Right atrium auricular region (tissue), 2 donors: ENCODE measurements at regions not wholly inside any gene's neighbourhood (a gene's known extent, or its start where the extent isn't known, plus 50 kb on each side); places are given as distances from the start of the nearest gene placed in this dataset.

Source experiments
- DNase-seq: peaks from one replicate; pipeline ENCODE4 v3.0.0-alpha.2; 2019; ENCODE audit warnings: low spot score
- H3K27ac ChIP-seq, 2 donors: fragments of 200-600 bp; sonication (generic); 1 replicate in 1 of 2; 2 replicates in 1 of 2; pipeline ENCODE4 v1.5.1; 2016 to 2019
- H3K27me3 ChIP-seq, 2 donors: fragments of 200-600 bp; sonication (generic); one replicate each; pipeline versions ENCODE4 v1.5.1 to v1.6.0; 2017 to 2019
- H3K36me3 ChIP-seq: fragments of 200-600 bp; sonication (generic); one replicate; pipeline ENCODE4 v1.5.1; 2016
- H3K4me1 ChIP-seq, 2 donors: fragments of 200-600 bp; sonication (generic); one replicate each; pipeline versions ENCODE4 v1.5.1 to v1.6.0; 2017 to 2019
- H3K4me3 ChIP-seq, 2 donors: fragments of 200-600 bp; sonication (generic); 1 replicate in 1 of 2; 2 replicates in 1 of 2; pipeline ENCODE4 v1.5.1; 2017 to 2019; ENCODE audit warnings: mild to moderate bottlenecking in 1 of 2, moderate library complexity in 1 of 2
- H3K9me3 ChIP-seq, 2 donors: fragments of 200-600 bp; sonication (generic); one replicate each; pipeline ENCODE4 v1.5.1; 2019
- CTCF ChIP-seq, 2 donors: fragments of 200-600 bp; sonication (generic); IDR thresholded peaks; one replicate each; pipeline ENCODE4 v1.5.1; 2019; ENCODE audit warnings: antibody characterized with exemption in 2 of 2

GRCh38 chr4:144213371-144213770, 72.9 kb upstream of the GYPA start:
- no peaks in the 10 kb centered on the region for H3K27me3 ChIP-seq
- H3K27ac ChIP-seq, result no peak overlapping the region

GRCh38 chr4:144223149-144223548, 82.6 kb upstream of the GYPA start:
- Histone ChIP-seq H3K36me3 (no peaks in the 10 kb centered on the region), H3K4me1 (no peaks in the 10 kb centered on the region), H3K27me3 (no peaks in the 10 kb centered on the region), H3K27ac (no peak overlapping the region), H3K9me3 (no peaks in the 10 kb centered on the region), H3K4me3 (no peak overlapping the region)
- no peak for DNase-seq
- no peak for TF ChIP-seq CTCF (IDR thresholded peaks at IDR 0.05)

More at GRCh38 chr4:144213371-144213770, 72.9 kb upstream of the GYPA start:
- no peak for DNase-seq
- H3K9me3 ChIP-seq, result no peaks in the 10 kb centered on the region
- TF ChIP-seq CTCF (IDR thresholded peaks at IDR 0.05), result no peak
- H3K4me1 ChIP-seq, result no peaks in the 10 kb centered on the region
- H3K36me3 ChIP-seq, result no peaks in the 10 kb centered on the region
- H3K4me3 ChIP-seq, result no peak overlapping the region

GRCh38 chr4:144223661-144224060, 83.1 kb upstream of the GYPA start:
- Histone ChIP-seq H3K9me3 (no peaks in the 10 kb centered on the region), H3K36me3 (no peaks in the 10 kb centered on the region), H3K4me3 (no peak overlapping the region), H3K4me1 (no peaks in the 10 kb centered on the region), H3K27me3 (no peaks in the 10 kb centered on the region), H3K27ac (no peak overlapping the region)
- no peak for TF ChIP-seq CTCF (IDR thresholded peaks at IDR 0.05)
- DNase-seq, result no peak

- no peak overlapping the region for H3K4me3 ChIP-seq
- H3K36me3 ChIP-seq, result no peaks in the 10 kb centered on the region
- no peak overlapping the region for H3K27ac ChIP-seq
- H3K4me1 ChIP-seq, result no peaks in the 10 kb centered on the region
- H3K9me3 ChIP-seq, result peaks cover 0 to 25% of the 10 kb centered on the region in 2 donors
- TF ChIP-seq CTCF (IDR thresholded peaks at IDR 0.05), result no peak
- no peak for DNase-seq
- H3K27me3 ChIP-seq, result no peaks in the 10 kb centered on the region
These were observed 118.8 kb upstream of the GYPA start for GRCh38 chr4:144259285-144259684.

GRCh38 chr4:144267084-144267483, 126.6 kb upstream of the GYPA start:
- no peak overlapping the region for H3K27ac ChIP-seq
- H3K4me3 ChIP-seq, result no peak overlapping the region
- H3K9me3 ChIP-seq, result no peaks in the 10 kb centered on the region
- no peak for TF ChIP-seq CTCF (IDR thresholded peaks at IDR 0.05)
- no peaks in the 10 kb centered on the region for H3K4me1 ChIP-seq
- H3K27me3 ChIP-seq, result no peaks in the 10 kb centered on the region
- no peak for DNase-seq
- H3K36me3 ChIP-seq, result no peaks in the 10 kb centered on the region

- no peaks in the 10 kb centered on the region for H3K4me1 ChIP-seq
- no peak overlapping the region for H3K27ac ChIP-seq
- no peak for TF ChIP-seq CTCF (IDR thresholded peaks at IDR 0.05)
- DNase-seq, result no peak
- no peaks in the 10 kb centered on the region for H3K9me3 ChIP-seq
- H3K27me3 ChIP-seq, result no peaks in the 10 kb centered on the region
- H3K4me3 ChIP-seq, result no peak overlapping the region
- no peaks in the 10 kb centered on the region for H3K36me3 ChIP-seq
These were observed 140.2 kb upstream of the GYPA start for GRCh38 chr4:144280688-144281087.
